K562 (cell line): ENCODE measurements at regions not wholly inside any gene's neighbourhood (a gene's known extent, or its start where the extent isn't known, plus 50 kb on each side); places are given as distances from the start of the nearest gene placed in this dataset.

Source experiments
- ATAC-seq: fragments of 200-7000 bp; cut with Tn5 transposase; 3 replicates; pipeline ENCODE4 v1.9.1; 2020; ENCODE audit warnings: moderate library complexity
- BruUV-seq: library from RNA; stranded (reverse); fragments of 400-500 nt; replicated peaks from 2 replicates; lab custom pipeline; 2021; lab: Mats Ljungman, UMichigan
- CTCF ChIA-PET: fragments of 300-600 bp; formaldehyde crosslinking; extraction: SDS; loops from one replicate; lab custom pipeline; 2021; ENCODE audit warnings: low intra/inter-chr PET ratio; lab: Yijun Ruan, JAX
- POLR2A ChIA-PET: fragments of 300-600, 350-650 bp; sonication (Branson Sonifier 250); formaldehyde crosslinking; extraction: SDS; loops from one replicate; lab custom pipeline; 2021; ENCODE audit warnings: antibody characterized with exemption, inconsistent platforms; lab: Yijun Ruan, JAX
- DNase-seq, 4 experiments: peaks; one replicate each; pipeline versions ENCODE4 v3.0.0 to v3.0.0-alpha.2; 2011 to 2018; ENCODE audit warnings: low spot score in 3 of 4, mixed read lengths in 3 of 4; ENCODE audit errors: extremely low read depth in 1 of 4
- FAIRE-seq: peaks from 2 replicates; lab custom pipeline; 2011; peaks lifted over from hg19 to GRCh38; lab: Jason Lieb, UNC
- H2AFZ ChIP-seq: 2 replicates; pipeline ENCODE4 v1.6.0; 2011; ENCODE audit warnings: low read depth, low read length, control low read depth, inconsistent platforms
- H3K27ac ChIP-seq: fragments of 200-600 bp; 3 replicates; pipeline ENCODE4 v1.8.0; 2011; ENCODE audit warnings: low read depth, mild to moderate bottlenecking, control low read depth, inconsistent platforms, low read length, moderate library complexity, mixed read lengths; ENCODE audit errors: extremely low read depth
- H3K27me3 ChIP-seq, 2 experiments: fragments of 300-600 bp in 1 of 2; 2 replicates in 1 of 2; 3 replicates in 1 of 2; pipeline versions ENCODE4 v1.6.0 to v1.8.0; 2011; ENCODE audit warnings: inconsistent platforms in 2 of 2, low read length in 2 of 2, mild to moderate bottlenecking in 1 of 2, mixed read lengths in 1 of 2, moderate library complexity in 1 of 2; ENCODE audit not compliant: control insufficient read depth in 2 of 2, insufficient read depth in 2 of 2
- H3K36me3 ChIP-seq: fragments of 300-600 bp; 3 replicates; pipeline ENCODE4 v1.8.0; 2011; ENCODE audit warnings: mild to moderate bottlenecking, low read length, inconsistent platforms; ENCODE audit not compliant: control insufficient read depth, insufficient read depth
- H3K4me1 ChIP-seq, 2 experiments: fragments of 200-600 bp in 1 of 2; replicated peaks in 1 of 2; 2 replicates in 1 of 2; 3 replicates in 1 of 2; pipeline versions ENCODE4 v1.5.1 to v1.8.0; 2011; ENCODE audit warnings: inconsistent platforms in 2 of 2, low read length in 2 of 2, mild to moderate bottlenecking in 1 of 2, mixed read lengths in 1 of 2, moderate library complexity in 1 of 2; ENCODE audit not compliant: control insufficient read depth in 2 of 2, insufficient read depth in 2 of 2
- H3K4me2 ChIP-seq: 2 replicates; pipeline ENCODE4 v1.6.1; 2011; ENCODE audit warnings: low read length, control low read depth, inconsistent platforms, mixed read lengths; ENCODE audit not compliant: insufficient read depth
- H3K4me3 ChIP-seq: fragments of 200-600 bp; sonication (generic), shearing (Covaris generic); 2 replicates; pipeline ENCODE4 v1.5.1; 2016; ENCODE audit warnings: control low read depth, inconsistent platforms
- H3K79me2 ChIP-seq: fragments of 200-600 bp; 3 replicates; pipeline ENCODE4 v1.8.0; 2011; ENCODE audit warnings: low read length, inconsistent platforms; ENCODE audit not compliant: control insufficient read depth, insufficient read depth
- H3K9ac ChIP-seq, 2 experiments: 2 replicates each; pipeline versions ENCODE4 v1.6.0 to v1.6.1; 2011; ENCODE audit warnings: low read depth in 2 of 2, low read length in 2 of 2, control low read depth in 1 of 2, inconsistent platforms in 1 of 2, mild to moderate bottlenecking in 1 of 2, mixed read lengths in 1 of 2; ENCODE audit not compliant: insufficient read depth in 1 of 2
- H3K9me1 ChIP-seq: one replicate; pipeline ENCODE4 v1.6.0; 2011; ENCODE audit warnings: inconsistent platforms, mild to moderate bottlenecking, low read length, moderate library complexity; ENCODE audit not compliant: control insufficient read depth, insufficient read depth
- H3K9me3 ChIP-seq: replicated peaks from 2 replicates; pipeline ENCODE4 v1.5.1; 2011; ENCODE audit warnings: low read depth, low read length, inconsistent platforms; ENCODE audit not compliant: control insufficient read depth, insufficient read depth
- H4K20me1 ChIP-seq: replicated peaks from 2 replicates; pipeline ENCODE4 v1.6.1; 2011; ENCODE audit warnings: low read length, inconsistent platforms, mixed read lengths; ENCODE audit not compliant: control insufficient read depth, insufficient read depth
- CXXC5 ChIP-seq: fragments of 250-450 bp; sonication (Bioruptor Pico); IDR thresholded peaks from 2 replicates; pipeline ENCODE4 v1.8.0; 2022; ENCODE audit warnings: inconsistent platforms, mild to moderate bottlenecking, moderate library complexity
- FUS ChIP-seq: fragments of 200-400 bp; formaldehyde crosslinking; optimal IDR thresholded peaks from 2 replicates; pipeline ENCODE3; 2017; ENCODE audit warnings: low read depth, low read length
- GTF2A2 ChIP-seq: IDR thresholded peaks from 2 replicates; pipeline ENCODE4 v1.6.1; 2016; ENCODE audit warnings: mild to moderate bottlenecking, missing genetic modification characterization, missing compliant biosample characterization
- HDAC8 ChIP-seq: fragments of 450-650 bp; IDR thresholded peaks from 2 replicates; pipeline ENCODE4 v1.6.1; 2016; ENCODE audit warnings: mild to moderate bottlenecking, missing genetic modification characterization, moderate library complexity, missing compliant biosample characterization
- HEY1 ChIP-seq: fragments of 250-450 bp; sonication (Bioruptor Pico); IDR thresholded peaks from 2 replicates; pipeline ENCODE4 v1.5.0; 2020; ENCODE audit warnings: mild to moderate bottlenecking, moderate library complexity, borderline replicate concordance
- JUND ChIP-seq, 2 experiments: IDR thresholded peaks; 2 replicates in 1 of 2; 3 replicates in 1 of 2; pipeline ENCODE4 v1.6.1; 2011; ENCODE audit warnings: borderline replicate concordance in 2 of 2, low read depth in 2 of 2, low read length in 2 of 2, improper control_type of control experiment in 1 of 2, missing biosample characterization in 1 of 2, missing genetic modification characterization in 1 of 2, missing genetic modification reagents in 1 of 2
- ZFP30 ChIP-seq: fragments of 250-450 bp; sonication (Bioruptor Pico); IDR thresholded peaks from 2 replicates; pipeline ENCODE4 v1.8.0; 2022; ENCODE audit warnings: moderate library complexity, mild to moderate bottlenecking, inconsistent platforms, borderline replicate concordance
- ZKSCAN3 ChIP-seq: fragments of 250-450 bp; sonication (Bioruptor Pico); IDR thresholded peaks from 2 replicates; pipeline ENCODE4 v1.4.0; 2020
- ZNF174 ChIP-seq: fragments of 250-450 bp; sonication (Bioruptor Pico); IDR thresholded peaks from 2 replicates; pipeline ENCODE4 v1.4.0; 2020; ENCODE audit warnings: mild to moderate bottlenecking
- ZNF318 ChIP-seq, 2 experiments: fragments of 450-650 bp; IDR thresholded peaks; 2 replicates each; pipeline ENCODE4 v1.6.1; 2016; ENCODE audit warnings: mild to moderate bottlenecking in 2 of 2, borderline replicate concordance in 1 of 2, low read depth in 1 of 2, moderate library complexity in 1 of 2
- WGBS: fragments of 100-300 bp; shearing (Covaris generic); methylation state at CpG from one replicate; pipeline ENCODE4 v1.1.6; 2016; ENCODE audit warnings: low coverage, mixed read lengths; ENCODE audit not compliant: insufficient coverage; ENCODE audit errors: missing lambda C conversion rate; 5-methylcytosine and 5-hydroxymethylcytosine counted together
- in situ Hi-C: fragments of 300-500 bp; cut with MboI; formaldehyde crosslinking; loops from 4 replicates; pipeline ENCODE4 v1.15.0; 2018; ENCODE audit warnings: inconsistent platforms, mixed read lengths
- intact Hi-C: fragments of 100-400 bp; cut with micrococcal nuclease; formaldehyde crosslinking; loops from 2 replicates; pipeline ENCODE4 v1.14.2; 2022
- TF ChIP-seq, protein P1 (sequence below): fragments of 450-650 bp; IDR thresholded peaks from 2 replicates; pipeline ENCODE4 v1.6.1; 2017; ENCODE audit warnings: antibody characterized with exemption, mild to moderate bottlenecking

- no peaks in the 10 kb centered on the region for H3K27me3 ChIP-seq
- in situ Hi-C loops, result no loop called here
- BruUV-seq, result no TSS peak
- no peaks in the 10 kb centered on the region for H3K36me3 ChIP-seq
- H2AFZ ChIP-seq, result no peak overlapping the region
- CTCF ChIA-PET, result no interaction called here
- H3K9ac ChIP-seq, result no peak overlapping the region
- H3K79me2 ChIP-seq, result no peaks in the 10 kb centered on the region
- DNase-seq, result no peak
- H3K9me3 ChIP-seq, result no peaks in the 10 kb centered on the region; the same call in 1 of the 2 replicates
- no peaks in the 10 kb centered on the region for H3K9me1 ChIP-seq
- H4K20me1 ChIP-seq, result no peaks in the 10 kb centered on the region
- H3K4me2 ChIP-seq, result no peak overlapping the region
- 6% methylated on average over 3 of the region's 3 CpGs for WGBS
- H3K4me1 ChIP-seq, result no peaks in the 10 kb centered on the region
- no peak overlapping the region for H3K4me3 ChIP-seq
- FAIRE-seq, result no peak
- H3K27ac ChIP-seq, result no peak overlapping the region
- no peak for ATAC-seq
- POLR2A ChIA-PET, result no interaction called here
- intact Hi-C loops, result no loop called here
- TF ChIP-seq CXXC5 (no peak), GTF2A2 (tag) (no peak), ZKSCAN3 (CRISPR knock-in tag) (no peak), JUND (IDR thresholded peaks at IDR 0.05; ENCODE audit: borderline replicate concordance, low read depth, low read length) (no peak), JUND (tag; IDR thresholded peaks at IDR 0.05; ENCODE audit: borderline replicate concordance, low read depth, low read length) (no peak), ZNF318 (IDR thresholded peaks at IDR 0.05; ENCODE audit: borderline replicate concordance in 1 of 2, low read depth in 1 of 2) (no peak), ZFP30 (no peak), ZNF174 (CRISPR knock-in tag) (no peak), HEY1 (CRISPR knock-in tag) (no peak), FUS (no peak), HDAC8 (no peak)
- TF ChIP-seq, protein P1, sequence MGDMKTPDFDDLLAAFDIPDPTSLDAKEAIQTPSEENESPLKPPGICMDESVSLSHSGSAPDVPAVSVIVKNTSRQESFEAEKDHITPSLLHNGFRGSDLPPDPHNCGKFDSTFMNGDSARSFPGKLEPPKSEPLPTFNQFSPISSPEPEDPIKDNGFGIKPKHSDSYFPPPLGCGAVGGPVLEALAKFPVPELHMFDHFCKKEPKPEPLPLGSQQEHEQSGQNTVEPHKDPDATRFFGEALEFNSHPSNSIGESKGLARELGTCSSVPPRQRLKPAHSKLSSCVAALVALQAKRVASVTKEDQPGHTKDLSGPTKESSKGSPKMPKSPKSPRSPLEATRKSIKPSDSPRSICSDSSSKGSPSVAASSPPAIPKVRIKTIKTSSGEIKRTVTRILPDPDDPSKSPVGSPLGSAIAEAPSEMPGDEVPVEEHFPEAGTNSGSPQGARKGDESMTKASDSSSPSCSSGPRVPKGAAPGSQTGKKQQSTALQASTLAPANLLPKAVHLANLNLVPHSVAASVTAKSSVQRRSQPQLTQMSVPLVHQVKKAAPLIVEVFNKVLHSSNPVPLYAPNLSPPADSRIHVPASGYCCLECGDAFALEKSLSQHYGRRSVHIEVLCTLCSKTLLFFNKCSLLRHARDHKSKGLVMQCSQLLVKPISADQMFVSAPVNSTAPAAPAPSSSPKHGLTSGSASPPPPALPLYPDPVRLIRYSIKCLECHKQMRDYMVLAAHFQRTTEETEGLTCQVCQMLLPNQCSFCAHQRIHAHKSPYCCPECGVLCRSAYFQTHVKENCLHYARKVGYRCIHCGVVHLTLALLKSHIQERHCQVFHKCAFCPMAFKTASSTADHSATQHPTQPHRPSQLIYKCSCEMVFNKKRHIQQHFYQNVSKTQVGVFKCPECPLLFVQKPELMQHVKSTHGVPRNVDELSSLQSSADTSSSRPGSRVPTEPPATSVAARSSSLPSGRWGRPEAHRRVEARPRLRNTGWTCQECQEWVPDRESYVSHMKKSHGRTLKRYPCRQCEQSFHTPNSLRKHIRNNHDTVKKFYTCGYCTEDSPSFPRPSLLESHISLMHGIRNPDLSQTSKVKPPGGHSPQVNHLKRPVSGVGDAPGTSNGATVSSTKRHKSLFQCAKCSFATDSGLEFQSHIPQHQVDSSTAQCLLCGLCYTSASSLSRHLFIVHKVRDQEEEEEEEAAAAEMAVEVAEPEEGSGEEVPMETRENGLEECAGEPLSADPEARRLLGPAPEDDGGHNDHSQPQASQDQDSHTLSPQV, result no peak
Observed at GRCh38 chr21:16579538-16579937, 849.8 kb downstream of the USP25 start.
